ENCODE measurements at regions not wholly inside any gene's neighbourhood (a gene's known extent, or its start where the extent isn't known, plus 50 kb on each side); places are given as distances from the start of the nearest gene placed in this dataset.

DNA sequence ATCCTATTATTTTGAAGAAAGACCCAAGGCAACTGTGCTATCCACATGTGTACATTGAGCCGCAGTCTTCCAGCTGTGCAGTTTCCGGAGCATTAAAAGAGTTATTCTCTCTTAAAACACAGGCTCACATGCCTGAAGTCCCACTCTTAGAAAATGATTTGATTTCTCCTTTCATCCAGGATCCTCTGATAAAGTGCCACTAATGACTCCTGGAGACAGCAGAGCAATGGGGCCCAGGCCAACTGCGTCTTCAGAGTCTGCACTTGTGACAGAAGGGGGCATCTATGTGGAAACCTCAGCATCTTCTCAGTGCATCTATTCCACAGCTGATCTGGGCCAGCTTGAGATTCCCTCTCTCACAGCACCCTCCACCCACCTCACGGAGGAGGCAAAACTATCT lies 482.1 kb upstream of the AKR1E2 start:
- in situ Hi-C loops (cut with HindIII; ENCODE audit: low pct_unique_long_range_greater_than_20kb, low sequenced_read_pairs) = no loop called here
- TF ChIP-seq JUND (IDR thresholded peaks at IDR 0.05; ENCODE audit: low read depth) = no peak
- DNase-seq (ENCODE audit: low read depth in 1 of 2, low spot score in 1 of 2) = no peak

- no peak for DNase-seq (ENCODE audit: low read depth in 1 of 2, low spot score in 1 of 2)
- in situ Hi-C loops (cut with HindIII; ENCODE audit: low pct_unique_long_range_greater_than_20kb, low sequenced_read_pairs) = no loop called here
- no peak for TF ChIP-seq JUND (IDR thresholded peaks at IDR 0.05; ENCODE audit: low read depth)
Measured at GRCh38 chr10:4343091-4343490, 482.9 kb upstream of the AKR1E2 start.

- TF ChIP-seq JUND (IDR thresholded peaks at IDR 0.05; ENCODE audit: low read depth) = no peak
Measured at GRCh38 chr10:4338768-4339167, 487.2 kb upstream of the AKR1E2 start.

GRCh38 chr10:4337563-4337962 lies 488.4 kb upstream of the AKR1E2 start:
- TF ChIP-seq JUND (IDR thresholded peaks at IDR 0.05; ENCODE audit: low read depth) = no peak
- DNase-seq (ENCODE audit: low read depth in 1 of 2, low spot score in 1 of 2) = no peak
- in situ Hi-C loops (cut with HindIII; ENCODE audit: low pct_unique_long_range_greater_than_20kb, low sequenced_read_pairs) = no loop called here

More at GRCh38 chr10:4338768-4339167, 487.2 kb upstream of the AKR1E2 start:
- DNase-seq (ENCODE audit: low read depth in 1 of 2, low spot score in 1 of 2) = no peak
- in situ Hi-C loops (cut with HindIII; ENCODE audit: low pct_unique_long_range_greater_than_20kb, low sequenced_read_pairs) = no loop called here

DNA sequence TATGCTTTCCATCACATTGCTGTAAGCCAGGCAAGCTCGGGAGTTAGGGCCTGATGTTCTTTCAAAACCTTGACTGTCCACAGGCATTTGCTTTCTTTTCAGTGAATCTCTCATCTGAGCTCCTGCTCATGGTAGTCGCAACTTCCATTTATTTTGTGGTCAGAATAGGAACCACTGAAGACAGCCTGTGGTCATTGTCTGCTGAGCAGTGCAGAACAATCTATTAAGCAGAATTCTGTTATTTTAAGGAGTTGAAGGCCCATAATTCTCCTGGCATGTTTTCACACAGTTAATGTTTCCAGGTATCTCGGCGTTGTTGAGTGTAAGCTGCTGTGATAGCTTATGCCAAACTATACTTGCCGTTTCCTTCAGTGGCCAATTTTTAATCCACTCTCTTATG lies 491.1 kb upstream of the AKR1E2 start:
- no peak for DNase-seq (ENCODE audit: low read depth in 1 of 2, low spot score in 1 of 2)
- no peak for TF ChIP-seq JUND (IDR thresholded peaks at IDR 0.05; ENCODE audit: low read depth)
- in situ Hi-C loops (cut with HindIII; ENCODE audit: low pct_unique_long_range_greater_than_20kb, low sequenced_read_pairs) = no loop called here

GRCh38 chr10:4334015-4334414 lies 492.0 kb upstream of the AKR1E2 start:
- in situ Hi-C loops (cut with HindIII; ENCODE audit: low pct_unique_long_range_greater_than_20kb, low sequenced_read_pairs) = no loop called here
- no peak for DNase-seq (ENCODE audit: low read depth in 1 of 2, low spot score in 1 of 2)
- TF ChIP-seq JUND (IDR thresholded peaks at IDR 0.05; ENCODE audit: low read depth) = no peak

- no peak for TF ChIP-seq JUND (IDR thresholded peaks at IDR 0.05; ENCODE audit: low read depth)
- no peak for DNase-seq (ENCODE audit: low read depth in 1 of 2, low spot score in 1 of 2)
- in situ Hi-C loops (cut with HindIII; ENCODE audit: low pct_unique_long_range_greater_than_20kb, low sequenced_read_pairs) = no loop called here
Measured at GRCh38 chr10:4333459-4333894, 492.5 kb upstream of the AKR1E2 start.

DNA sequence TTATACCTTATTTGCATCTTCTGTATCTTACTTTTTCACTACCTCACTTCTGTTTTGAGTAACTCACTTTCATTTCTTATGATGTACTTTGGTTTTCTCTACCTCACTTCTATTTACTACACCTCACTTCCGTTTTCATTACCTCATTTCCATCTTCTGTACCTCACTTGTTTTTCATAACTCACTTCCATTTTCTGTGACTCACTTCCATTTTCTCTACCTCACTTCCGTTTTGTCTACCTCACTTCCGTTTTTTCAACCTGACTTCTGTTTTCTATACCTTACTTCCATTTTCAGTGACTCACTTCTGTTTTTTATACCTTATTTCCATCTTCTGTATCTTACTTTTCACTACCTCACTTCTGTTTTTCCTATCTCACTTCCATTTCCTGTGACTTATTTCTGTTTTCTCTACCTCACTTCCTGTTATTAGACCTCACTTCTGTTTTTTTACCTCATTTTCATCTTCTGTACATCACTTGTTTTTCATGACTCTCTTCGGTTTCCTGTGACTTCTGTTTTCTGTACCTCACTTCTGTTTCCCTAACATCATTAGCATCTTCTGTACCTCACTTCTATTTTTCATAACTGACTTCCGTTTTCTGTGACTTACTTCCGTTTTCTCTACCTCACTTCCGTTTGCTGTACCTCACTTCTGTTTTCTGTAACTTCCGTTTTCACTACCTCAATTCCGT lies 493.1 kb upstream of the AKR1E2 start:
- DNase-seq (ENCODE audit: low read depth in 1 of 2, low spot score in 1 of 2) = no peak
- in situ Hi-C loops (cut with HindIII; ENCODE audit: low pct_unique_long_range_greater_than_20kb, low sequenced_read_pairs) = no loop called here
- TF ChIP-seq JUND (IDR thresholded peaks at IDR 0.05; ENCODE audit: low read depth) = no peak

- TF ChIP-seq JUND (IDR thresholded peaks at IDR 0.05; ENCODE audit: low read depth) = no peak
- in situ Hi-C loops (cut with HindIII; ENCODE audit: low pct_unique_long_range_greater_than_20kb, low sequenced_read_pairs) = no loop called here
- DNase-seq (ENCODE audit: low read depth in 1 of 2, low spot score in 1 of 2) = no peak
Measured at GRCh38 chr10:4331150-4331549, 494.9 kb upstream of the AKR1E2 start.

DNA sequence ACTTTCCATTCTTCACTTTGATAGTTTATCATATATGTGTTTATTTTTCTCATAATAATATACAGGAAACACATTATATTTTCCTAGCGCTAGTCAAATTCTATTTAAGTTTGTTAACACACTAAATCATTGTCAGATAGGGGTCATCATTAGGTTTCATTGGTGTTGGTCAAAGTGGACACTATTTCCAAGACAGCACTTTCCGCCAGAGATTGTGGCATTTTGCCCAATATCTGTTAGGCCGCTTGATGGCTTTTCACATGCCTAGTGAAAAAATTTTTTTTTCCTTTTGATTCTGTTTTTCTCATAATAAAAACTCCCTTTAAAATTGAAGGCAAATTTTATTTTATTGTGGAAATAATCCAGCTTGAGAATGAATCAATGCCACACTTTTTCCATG lies 495.4 kb upstream of the AKR1E2 start:
- no peak for TF ChIP-seq JUND (IDR thresholded peaks at IDR 0.05; ENCODE audit: low read depth)
- no peak for DNase-seq (ENCODE audit: low read depth in 1 of 2, low spot score in 1 of 2)
- in situ Hi-C loops (cut with HindIII; ENCODE audit: low pct_unique_long_range_greater_than_20kb, low sequenced_read_pairs) = no loop called here

- in situ Hi-C loops (cut with HindIII; ENCODE audit: low pct_unique_long_range_greater_than_20kb, low sequenced_read_pairs) = no loop called here
- TF ChIP-seq JUND (IDR thresholded peaks at IDR 0.05; ENCODE audit: low read depth) = no peak
- DNase-seq (ENCODE audit: low read depth in 1 of 2, low spot score in 1 of 2) = no peak
Measured at GRCh38 chr10:4329225-4329624, 496.8 kb upstream of the AKR1E2 start.

DNA sequence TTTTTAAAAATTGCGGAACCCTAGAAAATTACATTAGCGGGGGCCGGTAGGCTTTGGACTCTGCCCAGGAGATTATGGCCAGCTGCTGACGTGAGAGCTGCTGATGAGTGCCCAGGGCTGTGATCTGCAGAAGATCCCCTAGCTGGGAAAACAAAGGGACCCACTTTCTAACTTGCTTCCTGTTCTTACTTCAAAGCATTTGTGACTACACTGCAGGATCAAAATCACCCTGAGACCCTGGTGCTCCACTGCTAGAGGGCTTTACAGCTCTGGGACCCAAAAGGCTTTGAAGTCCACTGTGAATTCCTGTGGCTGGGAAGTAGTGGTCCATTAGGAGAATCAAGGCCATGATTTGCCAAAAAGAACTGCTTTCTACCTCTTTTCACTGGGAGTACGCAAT lies 499.4 kb upstream of the AKR1E2 start:
- TF ChIP-seq JUND (IDR thresholded peaks at IDR 0.05; ENCODE audit: low read depth) = no peak
- in situ Hi-C loops (cut with HindIII; ENCODE audit: low pct_unique_long_range_greater_than_20kb, low sequenced_read_pairs) = no loop called here
- no peak for DNase-seq (ENCODE audit: low read depth in 1 of 2, low spot score in 1 of 2)

GRCh38 chr10:4319870-4320367 lies 506.1 kb upstream of the AKR1E2 start:
- in situ Hi-C loops (cut with HindIII; ENCODE audit: low pct_unique_long_range_greater_than_20kb, low sequenced_read_pairs) = no loop called here

More at GRCh38 chr10:4319870-4320367, 506.1 kb upstream of the AKR1E2 start:
- DNase-seq (ENCODE audit: low read depth in 1 of 2, low spot score in 1 of 2) = no peak
- TF ChIP-seq JUND (IDR thresholded peaks at IDR 0.05; ENCODE audit: low read depth) = no peak

Data from T47D (cell line).